Neural cell (in vitro differentiated cells): ENCODE measurements at regions not wholly inside any gene's neighbourhood (a gene's known extent, or its start where the extent isn't known, plus 50 kb on each side); places are given as distances from the start of the nearest gene placed in this dataset.

Source experiments
- H2AFZ ChIP-seq: fragments of 200-600, 300-800 bp; sonication (generic), shearing (Covaris generic); 2 replicates; pipeline ENCODE4 v1.6.0; 2014; ENCODE audit warnings: low read depth, mild to moderate bottlenecking, antibody characterized with exemption, low read length, moderate library complexity
- H3F3A ChIP-seq: fragments of 200-600 bp; shearing (Covaris generic); 2 replicates; pipeline ENCODE4 v1.6.1; 2016; ENCODE audit warnings: mild to moderate bottlenecking, moderate library complexity, mixed read lengths, antibody characterized with exemption, low read length; ENCODE audit not compliant: insufficient read depth, poor library complexity, severe bottlenecking
- H3K27ac ChIP-seq: fragments of 200-600, 300-800 bp; sonication (generic), shearing (Covaris generic); 2 replicates; pipeline ENCODE4 v1.5.1; 2014; ENCODE audit warnings: mild to moderate bottlenecking, low read length, moderate library complexity
- H3K27me3 ChIP-seq: fragments of 300-800, 200-600 bp; sonication (generic), shearing (Covaris generic); 2 replicates; pipeline ENCODE4 v1.6.0; 2014; ENCODE audit warnings: mild to moderate bottlenecking, low read depth, low read length, moderate library complexity; ENCODE audit not compliant: insufficient read depth
- H3K36me3 ChIP-seq: fragments of 300-800, 200-600 bp; sonication (generic), shearing (Covaris generic); 2 replicates; pipeline ENCODE4 v1.5.1; 2014; ENCODE audit warnings: mild to moderate bottlenecking, antibody characterized with exemption, low read length, moderate library complexity; ENCODE audit not compliant: insufficient read depth
- H3K4me2 ChIP-seq: fragments of 300-800, 200-600 bp; sonication (generic), shearing (Covaris generic); 2 replicates; pipeline ENCODE4 v1.6.0; 2014; ENCODE audit warnings: mild to moderate bottlenecking, low read length
- H3K4me3 ChIP-seq: fragments of 300-800, 200-600 bp; sonication (generic), shearing (Covaris generic); 2 replicates; pipeline ENCODE4 v1.5.1; 2014; ENCODE audit warnings: mild to moderate bottlenecking, low read length, moderate library complexity
- H3K79me2 ChIP-seq: fragments of 200-600 bp; shearing (Covaris generic); replicated peaks from 2 replicates; pipeline ENCODE4 v1.6.0; 2014; ENCODE audit warnings: mild to moderate bottlenecking, low read length, moderate library complexity; ENCODE audit not compliant: insufficient read depth
- H3K9ac ChIP-seq: fragments of 300-800, 200-600 bp; sonication (generic), shearing (Covaris generic); 2 replicates; pipeline ENCODE4 v1.6.1; 2016; ENCODE audit warnings: mild to moderate bottlenecking, low read length, mixed read lengths
- H3K9me2 ChIP-seq: fragments of 200-600 bp; shearing (Covaris generic); 2 replicates; pipeline ENCODE4 v1.6.1; 2016; ENCODE audit warnings: mild to moderate bottlenecking, low read length, mixed read lengths; ENCODE audit not compliant: insufficient read depth
- H3K9me3 ChIP-seq: fragments of 200-600, 300-800 bp; sonication (generic), shearing (Covaris generic); 2 replicates; pipeline ENCODE4 v1.6.1; 2016; ENCODE audit warnings: mild to moderate bottlenecking, mixed run types, low read length, moderate library complexity, mixed read lengths
- H4K20me1 ChIP-seq: fragments of 200-600 bp; shearing (Covaris generic); 2 replicates; pipeline ENCODE4 v1.6.1; 2016; ENCODE audit warnings: mild to moderate bottlenecking, mixed run types; ENCODE audit not compliant: insufficient read depth
- EP300 ChIP-seq: fragments of 450-650 bp; conservative IDR thresholded peaks from 2 replicates; pipeline ENCODE4 v1.6.1; 2014; ENCODE audit warnings: antibody characterized with exemption, mild to moderate bottlenecking, moderate library complexity; ENCODE audit not compliant: poor library complexity, severe bottlenecking
- EZH2 ChIP-seq: fragments of 200-600, 300-800 bp; shearing (Covaris generic), sonication (generic); IDR thresholded peaks from 2 replicates; pipeline ENCODE4 v1.6.1; 2014; ENCODE audit warnings: antibody characterized with exemption, low read length, borderline replicate concordance, mild to moderate bottlenecking; ENCODE audit not compliant: insufficient read depth, poor library complexity, severe bottlenecking
- MXI1 ChIP-seq: fragments of 450-650 bp; conservative IDR thresholded peaks from 2 replicates; pipeline ENCODE4 v1.6.1; 2014; ENCODE audit warnings: antibody characterized with exemption, mild to moderate bottlenecking; ENCODE audit not compliant: poor library complexity, severe bottlenecking
- POLR2AphosphoS5 ChIP-seq: IDR thresholded peaks from 2 replicates; pipeline ENCODE4 v1.6.1; 2012
- RAD21 ChIP-seq: fragments of 450-650 bp; conservative IDR thresholded peaks from 2 replicates; pipeline ENCODE4 v1.6.1; 2014; ENCODE audit warnings: antibody characterized with exemption, mild to moderate bottlenecking, moderate library complexity
- SMC3 ChIP-seq: fragments of 450-650 bp; conservative IDR thresholded peaks from 2 replicates; pipeline ENCODE4 v1.6.1; 2014; ENCODE audit warnings: antibody characterized with exemption, mild to moderate bottlenecking, moderate library complexity; ENCODE audit not compliant: poor library complexity
- TAF1 ChIP-seq: IDR thresholded peaks from 2 replicates; pipeline ENCODE4 v1.6.1; 2012; ENCODE audit warnings: low read depth
- TF ChIP-seq, protein P1 (sequence below): IDR thresholded peaks from 2 replicates; pipeline ENCODE4 v1.6.1; 2012; ENCODE audit warnings: borderline replicate concordance
- TF ChIP-seq, protein P2 (sequence below): fragments of 450-650 bp; IDR thresholded peaks from 2 replicates; pipeline ENCODE4 v1.5.1; 2014; ENCODE audit warnings: antibody characterized with exemption, mild to moderate bottlenecking, moderate library complexity; ENCODE audit not compliant: poor library complexity, severe bottlenecking

DNA sequence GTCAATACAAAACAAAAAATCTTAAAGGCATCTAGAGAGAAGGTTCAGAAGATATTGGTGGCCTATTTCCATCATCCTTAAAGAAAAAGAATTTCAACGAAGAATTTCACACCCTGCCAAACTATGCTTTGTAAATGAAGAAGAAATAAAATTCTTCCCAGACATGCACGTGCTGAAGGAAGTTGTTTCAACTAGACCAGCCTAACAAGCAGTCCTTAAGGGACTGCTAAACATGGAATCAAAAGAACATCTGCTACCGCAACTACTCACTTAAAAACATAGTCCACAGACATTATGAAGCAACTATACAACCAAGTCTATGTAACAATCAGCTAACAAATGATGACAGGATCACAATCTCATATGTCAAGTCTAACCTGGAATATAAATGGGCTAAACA, 584.9 kb upstream of the PTCHD4 start:
- Histone ChIP-seq H3K4me2 (no peak overlapping the region), H3K79me2 (no peaks in the 10 kb centered on the region)

DNA sequence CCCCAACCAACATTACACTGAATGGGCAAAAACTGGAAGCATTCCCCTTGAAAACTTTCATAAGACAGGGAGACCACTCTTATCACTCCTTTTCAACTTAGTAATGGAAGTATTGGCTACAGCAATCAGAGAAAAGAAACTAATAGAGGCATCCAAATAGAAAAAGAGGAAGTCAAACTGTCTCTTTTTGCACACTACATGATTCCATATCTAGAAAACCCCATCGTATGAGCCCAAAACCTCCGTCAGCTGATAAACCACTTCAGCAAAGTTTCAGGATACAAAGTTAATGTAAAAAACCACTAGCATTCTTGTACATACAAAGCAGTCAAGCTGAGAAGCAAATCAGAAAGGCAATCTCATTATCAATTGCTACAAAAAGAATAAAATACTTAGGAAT, 580.4 kb upstream of the PTCHD4 start:
- H3F3A ChIP-seq = no peaks in the 10 kb centered on the region
- TF ChIP-seq TAF1 (no peak), EP300 (no peak), EZH2 (no peak)
- no peaks in the 10 kb centered on the region for H3K36me3 ChIP-seq
- H3K9me2 ChIP-seq = no peaks in the 10 kb centered on the region
- H4K20me1 ChIP-seq = no peaks in the 10 kb centered on the region
- no peak overlapping the region for H3K9ac ChIP-seq
- no peaks in the 10 kb centered on the region for H3K79me2 ChIP-seq
- H3K4me2 ChIP-seq = no peak overlapping the region
- H2AFZ ChIP-seq = no peak overlapping the region
- no peak overlapping the region for H3K4me3 ChIP-seq
- peaks cover 11% of the 10 kb centered on the region for H3K9me3 ChIP-seq
- H3K27me3 ChIP-seq = no peaks in the 10 kb centered on the region
- no peak overlapping the region for H3K27ac ChIP-seq

More for the DNA sequence above, 584.9 kb upstream of the PTCHD4 start:
- H4K20me1 ChIP-seq = no peaks in the 10 kb centered on the region
- peaks cover 11% of the 10 kb centered on the region for H3K9me3 ChIP-seq
- no peaks in the 10 kb centered on the region for H3F3A ChIP-seq
- no peaks in the 10 kb centered on the region for H3K27me3 ChIP-seq
- H3K36me3 ChIP-seq = no peaks in the 10 kb centered on the region
- H3K27ac ChIP-seq = no peak overlapping the region
- H2AFZ ChIP-seq = no peak overlapping the region
- TF ChIP-seq TAF1 (no peak), SMC3 (no peak), EZH2 (no peak), RAD21 (no peak), EP300 (no peak), POLR2AphosphoS5 (no peak), MXI1 (no peak)
- TF ChIP-seq, protein P1, sequence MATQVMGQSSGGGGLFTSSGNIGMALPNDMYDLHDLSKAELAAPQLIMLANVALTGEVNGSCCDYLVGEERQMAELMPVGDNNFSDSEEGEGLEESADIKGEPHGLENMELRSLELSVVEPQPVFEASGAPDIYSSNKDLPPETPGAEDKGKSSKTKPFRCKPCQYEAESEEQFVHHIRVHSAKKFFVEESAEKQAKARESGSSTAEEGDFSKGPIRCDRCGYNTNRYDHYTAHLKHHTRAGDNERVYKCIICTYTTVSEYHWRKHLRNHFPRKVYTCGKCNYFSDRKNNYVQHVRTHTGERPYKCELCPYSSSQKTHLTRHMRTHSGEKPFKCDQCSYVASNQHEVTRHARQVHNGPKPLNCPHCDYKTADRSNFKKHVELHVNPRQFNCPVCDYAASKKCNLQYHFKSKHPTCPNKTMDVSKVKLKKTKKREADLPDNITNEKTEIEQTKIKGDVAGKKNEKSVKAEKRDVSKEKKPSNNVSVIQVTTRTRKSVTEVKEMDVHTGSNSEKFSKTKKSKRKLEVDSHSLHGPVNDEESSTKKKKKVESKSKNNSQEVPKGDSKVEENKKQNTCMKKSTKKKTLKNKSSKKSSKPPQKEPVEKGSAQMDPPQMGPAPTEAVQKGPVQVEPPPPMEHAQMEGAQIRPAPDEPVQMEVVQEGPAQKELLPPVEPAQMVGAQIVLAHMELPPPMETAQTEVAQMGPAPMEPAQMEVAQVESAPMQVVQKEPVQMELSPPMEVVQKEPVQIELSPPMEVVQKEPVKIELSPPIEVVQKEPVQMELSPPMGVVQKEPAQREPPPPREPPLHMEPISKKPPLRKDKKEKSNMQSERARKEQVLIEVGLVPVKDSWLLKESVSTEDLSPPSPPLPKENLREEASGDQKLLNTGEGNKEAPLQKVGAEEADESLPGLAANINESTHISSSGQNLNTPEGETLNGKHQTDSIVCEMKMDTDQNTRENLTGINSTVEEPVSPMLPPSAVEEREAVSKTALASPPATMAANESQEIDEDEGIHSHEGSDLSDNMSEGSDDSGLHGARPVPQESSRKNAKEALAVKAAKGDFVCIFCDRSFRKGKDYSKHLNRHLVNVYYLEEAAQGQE = no peak
- TF ChIP-seq, protein P2, sequence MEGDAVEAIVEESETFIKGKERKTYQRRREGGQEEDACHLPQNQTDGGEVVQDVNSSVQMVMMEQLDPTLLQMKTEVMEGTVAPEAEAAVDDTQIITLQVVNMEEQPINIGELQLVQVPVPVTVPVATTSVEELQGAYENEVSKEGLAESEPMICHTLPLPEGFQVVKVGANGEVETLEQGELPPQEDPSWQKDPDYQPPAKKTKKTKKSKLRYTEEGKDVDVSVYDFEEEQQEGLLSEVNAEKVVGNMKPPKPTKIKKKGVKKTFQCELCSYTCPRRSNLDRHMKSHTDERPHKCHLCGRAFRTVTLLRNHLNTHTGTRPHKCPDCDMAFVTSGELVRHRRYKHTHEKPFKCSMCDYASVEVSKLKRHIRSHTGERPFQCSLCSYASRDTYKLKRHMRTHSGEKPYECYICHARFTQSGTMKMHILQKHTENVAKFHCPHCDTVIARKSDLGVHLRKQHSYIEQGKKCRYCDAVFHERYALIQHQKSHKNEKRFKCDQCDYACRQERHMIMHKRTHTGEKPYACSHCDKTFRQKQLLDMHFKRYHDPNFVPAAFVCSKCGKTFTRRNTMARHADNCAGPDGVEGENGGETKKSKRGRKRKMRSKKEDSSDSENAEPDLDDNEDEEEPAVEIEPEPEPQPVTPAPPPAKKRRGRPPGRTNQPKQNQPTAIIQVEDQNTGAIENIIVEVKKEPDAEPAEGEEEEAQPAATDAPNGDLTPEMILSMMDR = no peak
- H3K4me3 ChIP-seq = no peak overlapping the region
- H3K9ac ChIP-seq = no peak overlapping the region
- no peaks in the 10 kb centered on the region for H3K9me2 ChIP-seq

- Histone ChIP-seq H3K27ac (no peak overlapping the region), H3K9me3 (peaks cover 5% of the 10 kb centered on the region), H2AFZ (no peak overlapping the region), H3K9ac (no peak overlapping the region), H4K20me1 (no peaks in the 10 kb centered on the region), H3K27me3 (no peaks in the 10 kb centered on the region), H3K36me3 (no peaks in the 10 kb centered on the region), H3K79me2 (no peaks in the 10 kb centered on the region), H3K4me3 (no peak overlapping the region), H3K9me2 (no peaks in the 10 kb centered on the region), H3F3A (no peaks in the 10 kb centered on the region), H3K4me2 (no peak overlapping the region)
- TF ChIP-seq EP300 (no peak), RAD21 (no peak), POLR2AphosphoS5 (no peak), EZH2 (no peak), SMC3 (no peak), MXI1 (no peak), TAF1 (no peak)
- TF ChIP-seq, protein P2 = no peak
- TF ChIP-seq, protein P1 = no peak
Observed at GRCh38 chr6:48689498-48689897, 578.5 kb upstream of the PTCHD4 start.
